ENCODE measurements at regions not wholly inside any gene's neighbourhood (a gene's known extent, or its start where the extent isn't known, plus 50 kb on each side); places are given as distances from the start of the nearest gene placed in this dataset.

GRCh38 chr2:209162129-209162528 is 261.7 kb upstream of the MAP2 start:
- TF ChIP-seq CTCF (IDR thresholded peaks at IDR 0.05) (no peak), POLR2A (IDR thresholded peaks at IDR 0.05) (no peak)
